GM13976 (cell line): ENCODE measurements at regions not wholly inside any gene's neighbourhood (a gene's known extent, or its start where the extent isn't known, plus 50 kb on each side); places are given as distances from the start of the nearest gene placed in this dataset.

ENCODE experiments used
- DNase-seq: peaks from one replicate; pipeline ENCODE4 v3.0.0; 2012; ENCODE audit warnings: low spot score
- CTCF ChIP-seq: IDR thresholded peaks from 2 replicates; pipeline ENCODE4 v1.5.1; 2012; ENCODE audit warnings: borderline replicate concordance, mild to moderate bottlenecking; ENCODE audit not compliant: insufficient read depth; ENCODE audit errors: extremely low read depth, missing control alignments, control extremely low read depth
- in situ Hi-C: fragments of 300-500 bp; cut with MboI; formaldehyde crosslinking; loops from one replicate; pipeline ENCODE4 v1.12.0; 2022; ENCODE audit warnings: low sequenced_read_pairs, mixed read lengths, inconsistent platforms; ENCODE audit not compliant: unreplicated experiment

DNA sequence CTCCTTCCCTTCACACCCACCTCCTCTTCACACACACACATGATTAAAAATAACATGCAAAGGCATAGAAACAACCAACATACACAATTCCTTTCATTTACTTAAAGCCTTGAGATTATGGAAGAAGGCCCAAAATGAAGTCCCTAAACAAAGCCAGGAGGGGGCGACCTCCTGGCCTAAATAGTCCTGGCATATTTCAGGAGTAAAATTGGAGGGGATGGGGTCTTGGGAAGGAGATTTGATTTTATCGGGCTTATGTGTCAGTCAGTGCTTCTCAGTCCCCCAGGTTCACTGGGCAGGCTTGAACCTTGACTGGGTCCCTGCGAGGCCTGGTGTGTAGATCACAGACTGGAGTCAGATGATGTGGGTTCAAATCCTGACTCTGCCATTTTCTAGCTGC is 266.4 kb downstream of the SAMD5 start:
- DNase-seq, result no peak
- in situ Hi-C loops, result no loop called here
- no peak for TF ChIP-seq CTCF

- TF ChIP-seq CTCF, result no peak
- in situ Hi-C loops, result no loop called here
- DNase-seq, result no peak
Measured at GRCh38 chr6:147776631-147777213, 268.2 kb downstream of the SAMD5 start.

GRCh38 chr6:147779624-147780023 is 271.1 kb downstream of the SAMD5 start:
- in situ Hi-C loops, result no loop called here
- DNase-seq, result no peak
- TF ChIP-seq CTCF, result no peak

DNA sequence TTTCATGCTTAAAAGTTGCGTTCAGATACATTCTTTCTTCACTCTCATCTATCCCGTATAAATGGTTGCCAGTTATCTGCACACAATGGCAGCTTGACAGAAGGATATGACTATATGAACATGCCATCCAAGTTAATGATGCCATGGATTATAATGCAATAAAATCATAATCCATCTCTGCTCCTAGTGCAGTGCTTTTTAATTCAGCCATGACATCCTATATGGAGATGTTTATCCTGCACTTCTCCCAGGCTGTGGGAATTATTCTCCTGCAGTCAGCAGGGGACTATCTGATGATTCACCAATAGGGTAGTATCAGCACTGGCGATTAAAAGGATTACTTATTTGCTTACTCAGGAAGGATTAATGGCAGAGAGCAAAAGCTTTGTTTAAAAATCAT is 273.8 kb downstream of the SAMD5 start:
- DNase-seq, result no peak
- in situ Hi-C loops, result no loop called here
- TF ChIP-seq CTCF, result no peak

DNA sequence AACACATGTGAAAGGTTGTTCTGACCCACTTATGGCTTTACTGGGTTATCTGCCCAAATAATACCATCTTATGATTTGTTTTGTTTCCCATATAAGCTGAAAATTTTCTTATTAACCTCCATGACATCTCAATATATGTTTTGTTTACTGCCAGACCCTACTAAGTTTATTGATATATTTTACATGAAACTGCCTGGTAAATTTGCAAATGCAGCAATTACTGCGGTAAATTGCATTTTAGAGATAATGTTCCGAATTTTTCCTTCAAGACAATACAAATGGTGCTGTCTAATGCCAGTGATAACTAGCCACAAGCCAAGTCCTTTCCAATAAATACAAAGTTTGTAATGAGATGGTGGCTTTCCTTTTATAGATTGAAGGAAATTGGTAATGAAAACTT is 275.9 kb downstream of the SAMD5 start:
- no peak for DNase-seq
- no peak for TF ChIP-seq CTCF
- in situ Hi-C loops, result no loop called here

DNA sequence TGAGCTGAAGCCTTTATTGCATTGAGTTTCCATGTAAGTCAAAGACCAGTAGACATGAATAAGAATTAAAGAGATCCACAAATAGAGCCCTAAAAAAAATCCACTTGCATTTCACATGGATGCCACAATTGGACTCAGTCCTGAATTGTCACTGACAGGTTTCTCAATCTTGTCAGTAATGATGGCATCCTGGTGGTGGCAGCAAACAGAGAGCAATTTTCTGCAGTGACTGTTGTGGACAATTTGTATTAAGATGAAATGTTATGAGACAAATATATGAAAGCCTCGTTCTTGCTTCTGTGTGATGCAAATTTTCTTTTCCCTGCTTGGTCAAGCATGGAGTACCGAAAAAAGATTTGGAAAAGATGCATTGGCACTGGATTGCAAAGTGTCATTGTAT is 278.9 kb downstream of the SAMD5 start:
- in situ Hi-C loops, result no loop called here
- DNase-seq, result no peak
- no peak for TF ChIP-seq CTCF
